K562 (cell line): ENCODE measurements at regions not wholly inside any gene's neighbourhood (a gene's known extent, or its start where the extent isn't known, plus 50 kb on each side); places are given as distances from the start of the nearest gene placed in this dataset.

Experiments used
- CREB3L1 ChIP-seq: fragments of 450-650 bp; IDR thresholded peaks from 2 replicates; pipeline ENCODE4 v1.6.1; 2014; ENCODE audit warnings: low read depth, mild to moderate bottlenecking, moderate library complexity, borderline replicate concordance
- POLR3A ChIP-seq: IDR thresholded peaks from 2 replicates; pipeline ENCODE4 v1.6.1; 2011; ENCODE audit warnings: borderline replicate concordance, mild to moderate bottlenecking, moderate library complexity; ENCODE audit not compliant: insufficient read length, insufficient read depth; ENCODE audit errors: extremely low read depth
- TBP ChIP-seq: optimal IDR thresholded peaks from 2 replicates; pipeline ENCODE3; 2011; ENCODE audit warnings: low read depth, low read length, improper control_type of control experiment
- TF ChIP-seq, protein P1 (sequence below): sonication (generic); formaldehyde crosslinking; IDR thresholded peaks from 2 replicates; pipeline ENCODE4 v1.8.1; 2023; ENCODE audit warnings: mild to moderate bottlenecking, missing genetic modification reagents

- TF ChIP-seq POLR3A (no peak), CREB3L1 (no peak), TBP (no peak)
- TF ChIP-seq, protein P1, sequence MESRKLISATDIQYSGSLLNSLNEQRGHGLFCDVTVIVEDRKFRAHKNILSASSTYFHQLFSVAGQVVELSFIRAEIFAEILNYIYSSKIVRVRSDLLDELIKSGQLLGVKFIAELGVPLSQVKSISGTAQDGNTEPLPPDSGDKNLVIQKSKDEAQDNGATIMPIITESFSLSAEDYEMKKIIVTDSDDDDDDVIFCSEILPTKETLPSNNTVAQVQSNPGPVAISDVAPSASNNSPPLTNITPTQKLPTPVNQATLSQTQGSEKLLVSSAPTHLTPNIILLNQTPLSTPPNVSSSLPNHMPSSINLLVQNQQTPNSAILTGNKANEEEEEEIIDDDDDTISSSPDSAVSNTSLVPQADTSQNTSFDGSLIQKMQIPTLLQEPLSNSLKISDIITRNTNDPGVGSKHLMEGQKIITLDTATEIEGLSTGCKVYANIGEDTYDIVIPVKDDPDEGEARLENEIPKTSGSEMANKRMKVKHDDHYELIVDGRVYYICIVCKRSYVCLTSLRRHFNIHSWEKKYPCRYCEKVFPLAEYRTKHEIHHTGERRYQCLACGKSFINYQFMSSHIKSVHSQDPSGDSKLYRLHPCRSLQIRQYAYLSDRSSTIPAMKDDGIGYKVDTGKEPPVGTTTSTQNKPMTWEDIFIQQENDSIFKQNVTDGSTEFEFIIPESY = no peak
Measured at GRCh38 chr5:92653730-92654461, 927.1 kb downstream of the NR2F1-AS1 start.
